GM21723 (cell line): ENCODE measurements at regions not wholly inside any gene's neighbourhood (a gene's known extent, or its start where the extent isn't known, plus 50 kb on each side); places are given as distances from the start of the nearest gene placed in this dataset.

Source experiments
- ATAC-seq: cut with Tn5 transposase; IDR thresholded peaks from one replicate; pipeline ENCODE4 v1.9.1; 2021; ENCODE audit warnings: mild to moderate bottlenecking, moderate library complexity; ENCODE audit not compliant: unreplicated experiment

DNA sequence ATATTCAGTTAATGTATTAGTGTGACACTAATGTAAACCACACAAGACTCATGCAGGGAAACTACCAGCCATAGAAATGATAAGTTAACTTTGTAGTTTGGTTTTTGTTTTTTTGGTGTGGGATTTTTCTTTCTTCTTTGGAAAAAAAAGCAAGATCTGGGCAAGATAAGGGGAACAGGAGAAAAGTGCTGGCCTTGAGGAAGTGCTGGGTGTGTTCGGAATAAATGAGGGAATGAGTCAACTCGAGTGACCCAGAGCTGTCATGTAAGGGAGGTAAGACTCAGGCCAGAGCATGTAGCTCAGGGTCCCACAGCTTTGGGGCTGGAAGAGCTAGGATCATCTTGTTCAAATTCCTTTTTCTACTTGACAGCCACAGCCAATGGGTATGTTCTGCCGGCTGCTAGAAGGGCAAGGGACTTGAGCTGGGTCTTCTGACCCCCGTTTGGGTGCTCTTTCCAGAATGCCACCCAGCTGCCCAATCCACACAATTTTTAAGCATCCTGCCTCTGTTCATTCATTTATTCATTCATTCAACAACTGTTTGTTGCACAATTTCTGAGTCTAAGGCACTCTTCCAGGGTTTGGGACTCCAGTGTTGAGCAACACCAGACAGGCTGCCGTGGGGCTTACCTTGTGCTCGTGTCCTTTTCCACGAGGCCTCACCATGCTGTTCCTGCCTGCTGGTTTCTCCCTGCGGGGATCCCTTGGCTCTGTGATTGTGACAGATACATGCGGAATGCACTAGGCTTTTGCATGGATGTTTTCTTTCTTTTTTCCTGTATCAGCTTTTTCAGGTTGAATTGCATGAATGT, 54.5 kb downstream of the CLDN34 start:
- ATAC-seq: no peak

GRCh38 chrX:10022273-10022541, 55.0 kb downstream of the CLDN34 start:
- ATAC-seq: no peak

GRCh38 chrX:10022580-10023245, 55.6 kb downstream of the CLDN34 start:
- ATAC-seq: no peak

DNA sequence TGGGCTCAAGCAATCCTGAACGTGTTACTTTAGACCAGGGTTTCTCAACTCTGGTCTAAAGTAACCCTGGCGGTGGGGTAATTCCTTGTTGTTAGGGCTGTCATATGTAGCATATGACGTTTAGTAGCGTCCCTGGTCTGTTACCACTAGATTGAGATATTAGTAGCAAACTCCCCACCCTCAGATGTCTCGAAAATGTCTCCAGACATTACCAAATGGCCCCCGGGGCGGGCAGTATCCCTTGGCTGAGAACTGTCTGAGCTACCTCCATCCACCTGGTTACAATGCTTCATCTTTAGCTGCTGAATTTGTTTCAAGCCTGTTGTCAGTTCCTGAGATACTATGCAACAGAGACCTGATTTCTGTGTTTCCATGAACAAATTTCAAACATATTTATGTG, 56.7 kb downstream of the CLDN34 start:
- no peak for ATAC-seq

DNA sequence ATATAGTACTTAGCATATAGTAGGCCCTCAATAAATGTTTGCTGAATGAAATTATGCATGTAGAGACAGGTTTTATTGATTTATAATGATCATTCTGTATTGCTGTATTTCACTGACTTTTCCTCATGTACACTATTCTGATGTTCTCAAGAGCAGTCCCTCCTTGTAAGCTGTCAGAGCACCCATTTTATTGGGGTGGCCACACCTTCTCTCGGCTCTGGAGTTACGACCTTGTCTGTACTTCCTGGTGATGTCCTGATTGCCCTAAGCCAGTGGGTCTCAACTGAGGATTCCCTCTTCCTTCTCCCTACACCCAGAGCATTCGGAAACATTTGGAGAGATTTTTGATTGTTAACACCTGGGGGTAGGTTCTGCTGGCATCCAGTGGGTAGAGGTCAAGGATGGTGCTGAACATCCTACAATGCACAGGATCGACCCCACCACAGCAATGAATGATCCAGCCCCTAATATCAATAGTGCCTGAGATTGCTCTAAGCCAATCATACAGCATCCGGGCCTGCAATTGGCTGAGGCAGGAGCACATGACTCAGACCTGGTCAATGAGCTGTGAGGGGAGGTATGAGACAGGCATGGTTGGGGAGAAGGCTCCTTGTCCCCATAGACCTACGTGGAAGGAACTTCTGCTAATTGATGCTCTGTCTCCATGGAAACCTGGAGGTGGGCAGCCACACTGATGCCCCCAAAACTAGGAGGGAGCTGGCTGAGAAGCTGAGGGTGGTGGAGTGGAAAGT, 58.8 kb downstream of the CLDN34 start:
- ATAC-seq: no peak

DNA sequence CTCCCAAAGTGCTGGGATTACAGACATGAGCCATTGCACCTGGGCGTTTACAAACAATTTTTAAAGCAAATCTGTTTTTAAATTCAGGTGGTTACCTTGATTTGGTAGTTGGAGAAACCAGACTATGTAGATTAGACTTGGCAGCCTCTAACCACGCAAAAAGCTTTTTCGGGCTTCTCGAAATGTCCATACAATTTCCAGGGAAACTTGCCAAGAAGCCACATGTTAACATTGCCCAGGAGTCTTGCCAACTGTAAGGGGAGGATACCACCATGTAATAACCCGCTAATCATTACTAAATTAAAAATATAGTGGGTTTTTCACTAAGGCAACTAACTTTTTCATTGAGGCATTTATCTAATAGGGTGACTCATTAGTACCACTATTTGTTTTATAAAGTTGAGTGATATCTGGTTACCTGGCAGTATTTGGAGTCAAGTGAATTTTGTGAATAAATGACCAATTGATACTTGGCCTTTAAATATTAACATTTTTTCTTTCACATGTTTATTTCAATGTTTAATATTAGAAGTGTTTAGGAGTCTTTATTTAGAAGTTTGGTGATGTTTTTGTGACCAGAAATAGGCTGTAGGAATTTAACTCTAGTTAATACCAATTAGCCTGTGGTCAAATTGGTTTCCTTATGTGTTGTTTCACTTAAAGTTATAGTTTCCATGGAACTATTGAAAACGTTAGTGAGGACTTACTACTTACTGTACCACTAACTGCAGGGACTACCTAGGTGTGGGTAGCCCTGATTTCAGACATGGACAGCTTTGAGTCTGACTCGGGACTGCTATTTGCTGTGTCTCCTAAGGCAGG, 61.3 kb downstream of the CLDN34 start:
- ATAC-seq: no peak

GRCh38 chrX:10030570-10030969, 63.4 kb downstream of the CLDN34 start:
- ATAC-seq: no peak

- ATAC-seq: no peak
Observed at GRCh38 chrX:10031746-10032145, 64.6 kb downstream of the CLDN34 start.

- ATAC-seq: no peak
Observed at GRCh38 chrX:10032147-10032546, 65.0 kb downstream of the CLDN34 start.

DNA sequence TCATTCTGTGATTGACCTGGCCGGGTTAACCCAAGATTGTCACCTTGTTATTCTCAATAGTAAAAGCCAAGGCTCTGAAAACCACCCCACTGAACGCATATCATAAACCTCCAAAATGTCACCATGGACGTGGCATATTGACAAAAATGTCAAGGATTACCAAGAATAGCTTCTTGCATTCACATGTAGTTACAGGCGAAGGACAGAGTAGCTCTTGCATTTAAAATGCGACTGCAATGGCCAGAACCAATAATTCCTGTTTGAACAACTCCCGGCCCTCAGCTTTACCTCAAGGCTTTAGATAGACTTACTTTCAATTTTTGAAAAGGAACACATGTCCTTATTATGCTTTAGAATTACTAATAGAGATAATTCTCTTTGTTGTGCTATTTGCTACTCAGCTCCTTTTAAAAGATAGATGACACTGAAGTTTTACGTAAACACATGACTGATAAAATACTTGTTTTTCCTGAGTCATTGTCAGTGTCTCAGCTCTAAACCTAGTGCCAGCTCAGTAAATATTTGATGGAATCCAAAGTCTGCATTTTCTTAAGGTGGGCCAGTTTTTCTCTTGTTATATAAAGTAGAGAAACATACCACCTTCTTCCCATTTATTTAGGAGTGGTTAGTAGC, 66.3 kb downstream of the CLDN34 start:
- no peak for ATAC-seq

DNA sequence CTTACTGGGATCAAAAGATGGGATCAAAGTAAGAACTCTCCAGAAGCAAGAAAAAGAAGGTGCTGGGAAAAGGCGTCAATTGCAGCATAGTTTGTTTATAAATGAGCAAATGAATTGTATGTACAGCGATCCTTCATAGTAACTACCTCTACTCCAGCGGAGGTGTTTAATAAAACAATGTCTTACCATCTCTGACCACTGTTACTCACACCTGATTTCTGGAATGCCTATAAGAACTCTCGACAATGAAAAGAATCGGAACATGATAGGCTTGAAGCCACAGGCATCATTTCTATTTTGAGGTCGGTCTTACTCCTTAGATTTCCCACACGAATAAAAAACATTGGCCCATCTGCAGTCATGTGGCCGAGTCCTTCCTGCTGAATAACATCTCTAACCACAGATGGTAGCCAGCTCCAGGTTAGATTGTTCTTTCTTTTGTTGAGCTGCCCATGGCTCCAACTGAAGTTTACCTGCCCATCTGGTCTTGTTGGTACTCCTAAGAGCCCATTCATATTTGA, 67.6 kb downstream of the CLDN34 start:
- no peak for ATAC-seq

GRCh38 chrX:10038585-10038984, 71.4 kb downstream of the CLDN34 start:
- no peak for ATAC-seq

- no peak for ATAC-seq
Observed at GRCh38 chrX:10039821-10040793, 72.9 kb downstream of the CLDN34 start.

DNA sequence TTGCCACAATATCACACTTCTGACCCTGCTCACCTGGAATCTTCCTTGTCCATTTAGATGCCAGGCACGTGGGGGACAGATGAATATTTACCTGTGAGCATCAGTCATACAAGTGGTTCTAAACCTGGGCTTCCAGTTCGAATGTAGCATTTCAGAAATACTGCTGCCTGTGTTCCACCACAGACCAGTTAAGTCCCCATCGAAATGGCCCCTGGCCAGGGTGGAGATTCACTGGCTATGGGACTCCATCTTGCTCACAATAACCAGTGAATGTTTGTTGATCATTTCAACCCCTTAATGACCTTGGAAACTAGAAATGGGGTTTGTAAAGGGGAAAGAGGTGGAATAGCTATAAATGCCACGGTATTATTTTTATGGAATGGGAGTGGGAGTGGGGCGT, 73.8 kb downstream of the CLDN34 start:
- no peak for ATAC-seq

DNA sequence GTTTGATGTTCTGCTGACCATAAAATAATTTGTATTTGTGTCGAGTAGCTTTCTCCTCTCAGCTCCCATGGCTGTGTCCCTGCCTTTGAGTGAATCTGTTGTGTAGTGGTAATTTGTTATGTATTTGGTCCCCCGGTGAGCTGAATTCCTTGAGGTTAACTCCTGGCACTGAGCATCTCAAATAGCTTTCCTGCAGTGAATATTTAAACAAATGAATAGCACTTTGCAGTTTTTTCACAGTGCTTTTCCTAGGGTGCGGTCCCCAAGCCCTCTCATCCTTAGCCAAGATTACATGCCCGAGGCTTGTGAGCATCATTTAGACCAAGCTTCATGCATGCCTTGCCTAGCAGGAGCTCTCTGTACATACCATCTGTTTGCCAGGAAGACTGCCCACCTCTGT, 74.2 kb downstream of the CLDN34 start:
- ATAC-seq: no peak

DNA sequence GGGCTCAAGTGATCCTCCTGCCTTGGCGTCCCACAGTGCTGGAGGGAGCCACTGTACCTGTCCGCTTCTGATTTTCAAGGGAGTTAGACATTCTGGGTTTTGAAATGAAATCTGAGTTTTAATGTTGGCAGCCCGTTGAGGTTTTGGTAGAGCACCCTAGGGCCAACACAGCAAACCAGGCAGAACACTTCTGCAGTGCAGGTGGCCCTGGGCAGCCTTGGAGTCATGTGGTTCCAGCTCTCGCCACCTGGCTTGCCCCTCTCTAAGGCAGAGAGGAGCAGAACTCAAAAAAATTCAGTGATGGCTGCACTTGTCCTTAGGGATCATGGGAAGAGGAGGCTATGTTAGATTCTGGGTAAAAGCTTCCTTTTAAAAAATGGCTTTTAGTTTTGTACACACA, 74.9 kb downstream of the CLDN34 start:
- no peak for ATAC-seq

DNA sequence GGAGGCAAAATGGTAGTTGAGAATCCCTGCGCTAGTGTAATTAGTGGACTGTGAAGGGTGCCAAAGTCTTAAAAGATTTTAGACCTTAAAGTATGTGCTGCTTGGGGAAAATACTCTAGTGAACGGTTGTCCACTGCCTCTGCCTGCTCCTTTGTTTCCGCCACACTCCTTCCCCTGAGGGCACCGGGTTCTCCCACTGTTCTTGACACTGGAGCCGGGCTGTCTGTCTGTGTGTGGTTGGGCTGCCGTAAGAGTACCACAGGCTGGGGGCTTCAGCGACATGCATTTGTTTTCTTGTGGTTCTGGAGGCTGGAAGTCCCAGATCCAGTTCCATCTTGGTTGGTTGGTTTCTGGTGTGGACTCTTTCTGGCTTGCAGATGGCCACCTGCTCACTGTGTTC, 76.2 kb downstream of the CLDN34 start:
- no peak for ATAC-seq

DNA sequence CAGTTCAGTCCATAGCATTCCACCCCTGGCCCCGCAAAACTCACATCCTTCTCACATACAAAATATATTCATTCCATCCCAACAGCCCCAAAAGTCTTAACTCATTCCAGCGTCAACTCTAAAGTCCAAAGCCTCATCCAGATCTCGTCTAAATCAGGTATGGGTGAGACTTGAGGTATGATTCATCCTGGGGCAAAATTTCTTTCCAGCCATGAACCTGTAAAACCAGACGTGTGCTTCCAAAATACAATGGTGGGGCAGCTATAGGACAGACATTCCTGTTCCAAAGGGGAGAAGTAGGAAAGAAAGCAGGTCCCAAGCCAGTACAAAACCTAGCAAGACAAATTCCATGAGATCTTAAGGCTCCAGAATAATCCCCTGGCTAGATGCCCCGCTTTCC, 76.9 kb downstream of the CLDN34 start:
- no peak for ATAC-seq

DNA sequence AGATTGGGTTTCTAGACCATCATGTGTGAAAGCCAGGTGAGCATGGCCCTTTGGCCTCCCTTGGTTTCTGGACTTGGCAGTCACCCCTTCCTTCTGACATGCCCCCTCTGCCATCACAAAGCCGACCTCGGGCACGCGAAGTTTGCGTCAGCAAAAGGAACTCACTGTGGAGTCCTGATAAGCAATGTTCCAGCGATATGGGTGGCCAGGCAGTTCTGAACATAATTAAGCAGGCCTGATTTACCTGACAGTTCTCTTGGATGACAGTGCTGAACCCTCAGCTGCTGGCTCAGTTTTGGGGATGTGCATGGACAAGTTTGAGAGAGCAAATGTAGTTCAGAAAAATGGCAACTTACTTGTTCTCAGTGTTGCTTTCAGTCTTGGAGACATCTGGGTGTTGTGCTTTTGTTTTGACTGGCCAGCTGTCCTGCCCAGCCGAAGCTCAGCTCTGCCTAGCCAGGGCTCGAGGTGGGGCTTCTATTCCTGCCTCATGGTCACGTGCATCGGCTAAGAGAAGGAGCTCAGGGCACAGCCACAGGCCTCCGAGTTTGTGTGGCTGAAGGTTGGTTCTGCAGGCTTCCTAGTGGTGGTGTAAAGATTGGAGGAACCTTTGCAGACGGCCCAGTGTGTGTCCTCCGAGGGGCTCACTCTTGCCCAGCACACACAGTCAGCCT, 78.3 kb downstream of the CLDN34 start:
- no peak for ATAC-seq
